TTC549 (cell line): ENCODE measurements at regions not wholly inside any gene's neighbourhood (a gene's known extent, or its start where the extent isn't known, plus 50 kb on each side); places are given as distances from the start of the nearest gene placed in this dataset.

ENCODE experiments used
- FAIRE-seq: peaks from 2 replicates; lab custom pipeline; 2012; peaks lifted over from hg19 to GRCh38; lab: Jason Lieb, UNC

GRCh38 chrX:20861113-20861512, 513.1 kb upstream of the CNKSR2 start:
- FAIRE-seq, result no peak

- no peak for FAIRE-seq
Observed at GRCh38 chrX:20857746-20858145, 516.5 kb upstream of the CNKSR2 start.

- FAIRE-seq, result no peak
Observed at GRCh38 chrX:20838477-20838876, 535.7 kb upstream of the CNKSR2 start.

GRCh38 chrX:20829665-20830491, 544.3 kb upstream of the CNKSR2 start:
- no peak for FAIRE-seq

DNA sequence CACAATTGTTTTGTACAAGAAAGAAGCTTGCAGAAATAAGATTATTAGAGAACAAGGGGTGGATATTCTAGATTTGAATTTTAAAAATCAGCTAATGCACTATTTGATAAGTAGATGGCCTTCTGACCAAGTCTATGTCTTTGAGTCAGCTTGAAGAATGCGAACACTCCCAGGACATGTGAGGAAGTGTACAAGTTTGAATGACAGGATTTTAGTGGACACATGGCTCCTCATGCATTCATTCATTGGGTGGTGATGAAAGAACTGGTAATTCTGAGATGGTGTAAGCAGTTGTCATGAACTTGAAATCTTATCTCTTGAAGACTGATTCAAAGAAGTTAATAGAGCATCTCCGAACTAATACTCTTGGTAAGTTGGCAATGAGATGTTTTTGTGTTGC, 548.2 kb upstream of the CNKSR2 start:
- no peak for FAIRE-seq

- no peak for FAIRE-seq
Observed at GRCh38 chrX:20803971-20804370, 537.3 kb upstream of the RPS6KA3 start.

DNA sequence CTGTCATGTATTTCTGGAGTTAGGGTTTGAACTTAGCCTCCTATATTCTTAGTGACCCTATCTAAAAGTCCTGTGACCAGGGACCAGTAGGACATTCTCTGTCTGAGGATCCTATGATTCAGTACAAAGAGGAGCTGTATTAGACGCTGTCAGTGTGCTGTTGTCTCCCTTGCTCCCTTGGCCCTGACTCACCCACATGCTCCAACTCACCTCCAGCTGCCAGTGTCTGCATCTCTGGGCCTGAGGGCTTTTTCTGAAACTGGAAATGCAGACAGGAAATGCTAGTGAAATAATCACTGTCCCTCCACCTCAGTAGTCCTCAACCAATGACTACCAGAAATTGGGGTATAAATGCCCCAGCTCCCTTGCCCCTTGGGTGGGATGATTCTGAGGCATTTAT, 535.3 kb upstream of the RPS6KA3 start:
- FAIRE-seq, result no peak

DNA sequence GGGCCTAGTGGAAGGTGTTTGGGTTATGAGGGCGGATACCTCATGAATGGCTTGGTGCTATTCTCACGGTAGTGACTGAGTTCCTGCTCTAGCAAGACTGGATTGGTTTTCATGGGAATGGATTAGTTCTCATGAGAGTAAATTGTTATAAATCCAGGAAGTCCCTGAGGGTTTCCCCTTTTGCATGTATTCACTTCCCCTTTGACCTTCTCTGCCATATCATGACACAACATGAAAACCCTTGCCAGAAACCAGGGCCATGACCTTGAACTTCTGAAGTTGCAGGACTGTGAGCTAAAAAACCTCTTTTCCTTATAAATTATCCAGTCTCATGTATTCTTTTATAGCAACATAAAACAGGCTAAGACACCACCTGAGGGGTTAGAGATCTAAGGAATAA, 529.7 kb upstream of the RPS6KA3 start:
- FAIRE-seq, result no peak

- FAIRE-seq, result no peak
Observed at GRCh38 chrX:20789103-20789502, 522.4 kb upstream of the RPS6KA3 start.

DNA sequence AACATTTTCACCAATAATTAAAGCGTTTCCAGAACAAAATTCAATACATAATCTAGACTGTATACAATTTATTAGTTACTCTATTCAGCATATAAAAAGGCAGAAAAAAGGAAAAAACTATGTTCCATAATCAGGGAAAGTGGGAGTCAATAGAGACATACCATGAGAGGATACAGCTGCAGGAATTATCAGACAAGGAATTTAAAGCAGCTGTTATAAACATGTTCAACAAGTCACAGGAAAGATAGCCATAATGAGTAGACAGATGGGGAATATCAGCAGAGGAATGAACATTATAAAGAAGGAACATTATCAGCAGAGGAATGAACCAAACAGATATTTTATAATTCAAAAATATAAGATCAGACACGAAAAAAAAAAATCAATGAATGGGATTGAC, 500.6 kb upstream of the RPS6KA3 start:
- FAIRE-seq, result no peak

- no peak for FAIRE-seq
Observed at GRCh38 chrX:20756585-20756984, 489.9 kb upstream of the RPS6KA3 start.

GRCh38 chrX:20753076-20753475, 486.4 kb upstream of the RPS6KA3 start:
- no peak for FAIRE-seq

DNA sequence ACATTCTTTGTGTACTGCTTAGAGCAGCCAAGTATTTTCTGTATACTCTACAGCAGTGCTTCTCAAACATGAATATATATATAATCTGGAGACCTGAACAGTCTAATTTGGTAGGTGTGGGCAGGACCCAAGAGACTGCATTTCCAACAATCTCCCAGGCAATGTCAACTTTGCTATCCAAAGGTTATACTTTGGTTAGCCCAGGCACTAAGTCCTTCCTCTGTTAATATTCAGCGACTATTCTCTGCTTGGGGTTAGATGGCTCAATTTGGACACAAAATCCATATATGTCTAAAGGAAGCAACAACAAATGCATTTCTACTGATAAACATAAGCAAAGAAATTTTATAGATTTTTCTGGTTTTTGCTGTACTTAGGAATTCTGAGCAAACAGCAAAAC, 480.0 kb upstream of the RPS6KA3 start:
- no peak for FAIRE-seq

- no peak for FAIRE-seq
Observed at GRCh38 chrX:20743046-20743445, 476.3 kb upstream of the RPS6KA3 start.

GRCh38 chrX:20742106-20742505, 475.4 kb upstream of the RPS6KA3 start:
- no peak for FAIRE-seq

DNA sequence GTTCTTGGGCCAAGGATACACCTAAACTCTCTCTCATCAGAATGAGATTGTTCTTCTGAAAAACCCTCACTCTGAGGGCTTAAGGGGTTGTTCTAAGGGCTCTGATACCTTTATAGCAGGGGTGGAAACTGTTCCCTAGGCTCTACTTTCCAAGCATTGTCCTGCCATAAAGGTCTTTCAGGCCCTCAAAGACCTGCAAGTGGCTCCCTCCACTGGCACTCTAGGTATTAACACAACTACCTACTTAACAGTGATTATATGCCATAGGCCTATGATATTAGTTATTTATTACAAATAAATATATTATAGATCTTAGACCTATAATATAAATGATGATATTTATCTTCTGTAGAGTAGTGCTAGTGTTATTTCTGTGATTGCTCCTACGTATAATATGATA, 473.7 kb upstream of the RPS6KA3 start:
- FAIRE-seq, result no peak

- FAIRE-seq, result no peak
Observed at GRCh38 chrX:20739038-20739745, 472.5 kb upstream of the RPS6KA3 start.

GRCh38 chrX:20729416-20729815, 462.7 kb upstream of the RPS6KA3 start:
- no peak for FAIRE-seq

GRCh38 chrX:20727447-20727846, 460.7 kb upstream of the RPS6KA3 start:
- FAIRE-seq, result no peak

DNA sequence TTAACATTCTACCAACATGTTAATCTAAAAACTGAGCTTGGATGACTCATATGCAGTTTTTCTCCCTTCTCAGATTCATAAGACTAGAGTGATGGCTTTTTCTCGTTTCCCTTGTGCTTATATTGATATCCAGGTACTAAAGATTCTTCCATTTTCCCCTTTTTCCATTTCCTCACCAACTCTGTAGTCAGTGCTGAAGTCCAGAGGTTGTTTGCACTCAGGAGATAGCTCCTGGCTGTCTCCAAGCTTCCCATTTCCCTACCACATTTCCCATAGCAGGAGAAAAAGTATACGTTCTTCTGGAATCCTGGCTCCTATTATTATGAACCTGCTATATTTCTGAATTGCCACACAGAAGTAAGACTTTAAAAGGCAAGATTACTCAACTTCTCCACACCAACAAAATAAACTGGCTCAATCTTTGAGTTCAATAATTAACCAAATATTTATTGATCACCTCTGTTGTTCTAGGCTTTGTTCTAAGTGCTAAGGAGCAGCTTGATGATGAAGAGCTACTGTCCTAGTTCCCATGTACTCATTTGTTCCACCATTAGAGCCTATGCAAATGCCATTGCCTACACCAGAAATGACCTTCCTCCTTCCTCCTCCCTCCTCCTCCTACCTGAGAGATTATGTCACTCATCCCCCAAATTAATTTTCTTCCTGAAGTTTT, 454.4 kb upstream of the RPS6KA3 start:
- no peak for FAIRE-seq

- no peak for FAIRE-seq
Observed at GRCh38 chrX:20718592-20719380, 452.1 kb upstream of the RPS6KA3 start.

GRCh38 chrX:20715176-20715575, 448.5 kb upstream of the RPS6KA3 start:
- no peak for FAIRE-seq
